H1 (cell line): ENCODE measurements at regions not wholly inside any gene's neighbourhood (a gene's known extent, or its start where the extent isn't known, plus 50 kb on each side); places are given as distances from the start of the nearest gene placed in this dataset.

ENCODE experiments used
- CTCF ChIA-PET: fragments of 300-600 bp; sonication (Branson Sonifier 250); formaldehyde crosslinking; loops from one replicate; lab custom pipeline; 2021; ENCODE audit not compliant: partially characterized antibody; lab: Charles Lee
- POLR2A ChIA-PET: fragments of 300-600 bp; sonication (Branson Sonifier 250); formaldehyde crosslinking; loops from one replicate; lab custom pipeline; 2021; ENCODE audit warnings: inconsistent platforms; ENCODE audit not compliant: partially characterized antibody; lab: Charles Lee
- DNase-seq, 2 experiments: peaks; one replicate each; pipeline versions ENCODE4 v3.0.0 to v3.0.0-alpha.2; 2010 to 2022; ENCODE audit warnings: low spot score in 2 of 2, low read depth in 1 of 2, mixed read lengths in 1 of 2
- FAIRE-seq: peaks from 2 replicates; lab custom pipeline; 2011; peaks lifted over from hg19 to GRCh38; lab: Jason Lieb, UNC
- H2AFZ ChIP-seq: 2 replicates; pipeline ENCODE4 v1.8.1; 2012; ENCODE audit warnings: low read length, inconsistent platforms
- H2AK5ac ChIP-seq: 2 replicates; pipeline ENCODE4 v1.6.1; 2013; ENCODE audit warnings: low read depth, low read length
- H2BK120ac ChIP-seq: replicated peaks from 2 replicates; pipeline ENCODE3; 2013; ENCODE audit warnings: low read depth, low read length, inconsistent platforms
- H2BK12ac ChIP-seq: 2 replicates; pipeline ENCODE4 v1.6.1; 2013; ENCODE audit warnings: low read depth, low read length
- H2BK15ac ChIP-seq: 2 replicates; pipeline ENCODE4 v1.6.1; 2013; ENCODE audit warnings: low read length
- H2BK20ac ChIP-seq: 2 replicates; pipeline ENCODE4 v1.6.1; 2013; ENCODE audit warnings: low read length
- H2BK5ac ChIP-seq: 2 replicates; pipeline ENCODE4 v1.6.1; 2013; ENCODE audit warnings: low read depth, low read length
- H3K14ac ChIP-seq: 2 replicates; pipeline ENCODE4 v1.6.1; 2013; ENCODE audit warnings: inconsistent platforms; ENCODE audit not compliant: insufficient read length
- H3K18ac ChIP-seq: 2 replicates; pipeline ENCODE4 v1.6.1; 2013; ENCODE audit warnings: low read length; ENCODE audit errors: extremely low read depth
- H3K23ac ChIP-seq: 2 replicates; pipeline ENCODE4 v1.6.1; 2013; ENCODE audit warnings: inconsistent platforms; ENCODE audit not compliant: insufficient read length
- H3K23me2 ChIP-seq: 2 replicates; pipeline ENCODE4 v1.6.1; 2013; ENCODE audit warnings: low read depth, low read length
- H3K27ac ChIP-seq: 2 replicates; pipeline ENCODE4 v1.6.1; 2011; ENCODE audit warnings: low read depth, low read length, inconsistent platforms
- H3K27me3 ChIP-seq, 4 experiments: replicated peaks in 1 of 4; 1 replicate in 1 of 4; 2 replicates in 3 of 4; pipeline versions ENCODE4 v1.6.1 to v1.8.1; 2011 to 2013; ENCODE audit warnings: low read length in 3 of 4, mild to moderate bottlenecking in 3 of 4, inconsistent platforms in 2 of 4, mixed read lengths in 2 of 4, moderate library complexity in 1 of 4; ENCODE audit not compliant: control insufficient read depth in 3 of 4, insufficient read depth in 3 of 4; ENCODE audit errors: extremely low read depth in 1 of 4
- H3K36me3 ChIP-seq, 4 experiments: 2 replicates each; pipeline versions ENCODE4 v1.6.1 to v1.8.1; 2011 to 2013; ENCODE audit warnings: mild to moderate bottlenecking in 4 of 4, low read length in 3 of 4, moderate library complexity in 2 of 4, control low read depth in 1 of 4, inconsistent platforms in 1 of 4; ENCODE audit not compliant: insufficient read depth in 4 of 4, control insufficient read depth in 2 of 4
- H3K4ac ChIP-seq: replicated peaks from 2 replicates; pipeline ENCODE3; 2013; ENCODE audit warnings: low read length, low read depth, mixed read lengths, inconsistent platforms; ENCODE audit not compliant: insufficient read length
- H3K4me1 ChIP-seq, 4 experiments: replicated peaks in 1 of 4; 1 replicate in 1 of 4; 2 replicates in 3 of 4; pipeline versions ENCODE4 v1.6.1 to v1.8.1; 2011 to 2013; ENCODE audit warnings: low read length in 3 of 4, inconsistent platforms in 2 of 4, mixed read lengths in 1 of 4; ENCODE audit not compliant: insufficient read depth in 4 of 4, control insufficient read depth in 3 of 4
- H3K4me2 ChIP-seq, 2 experiments: 2 replicates each; pipeline versions ENCODE4 v1.6.1 to v1.8.1; 2011 to 2013; ENCODE audit warnings: low read depth in 2 of 2, low read length in 2 of 2, control low read depth in 1 of 2, inconsistent platforms in 1 of 2, mild to moderate bottlenecking in 1 of 2; ENCODE audit not compliant: insufficient read depth in 1 of 2
- H3K4me3 ChIP-seq, 4 experiments: fragments of 200-600, 300-600 bp in 1 of 4; sonication (generic), shearing (Covaris generic), sonication (Bioruptor Twin) in 1 of 4; 2 replicates each; pipeline versions ENCODE4 v1.5.1 to v1.8.1; 2011 to 2016; ENCODE audit warnings: low read length in 4 of 4, low read depth in 3 of 4, control low read depth in 2 of 4, inconsistent platforms in 2 of 4, mild to moderate bottlenecking in 2 of 4, mixed read lengths in 1 of 4, moderate library complexity in 1 of 4; ENCODE audit not compliant: insufficient read depth in 2 of 4; ENCODE audit errors: extremely low read depth in 1 of 4
- H3K56ac ChIP-seq: replicated peaks from 2 replicates; pipeline ENCODE3; 2013; ENCODE audit warnings: low read depth, mild to moderate bottlenecking, mixed read lengths, low read length, inconsistent platforms; ENCODE audit not compliant: insufficient read length
- H3K79me1 ChIP-seq: 2 replicates; pipeline ENCODE4 v1.6.1; 2013; ENCODE audit warnings: low read depth, low read length, control low read depth
- H3K79me2 ChIP-seq, 2 experiments: 2 replicates each; pipeline versions ENCODE4 v1.6.1 to v1.8.1; 2012 to 2013; ENCODE audit warnings: low read length in 2 of 2, mild to moderate bottlenecking in 2 of 2, inconsistent platforms in 1 of 2; ENCODE audit not compliant: insufficient read depth in 2 of 2, control insufficient read depth in 1 of 2
- H3K9ac ChIP-seq, 4 experiments: replicated peaks in 1 of 4; 1 replicate in 1 of 4; 2 replicates in 3 of 4; pipeline versions ENCODE4 v1.6.1 to v1.8.1; 2011 to 2013; ENCODE audit warnings: low read depth in 3 of 4, low read length in 3 of 4, control low read depth in 2 of 4, mild to moderate bottlenecking in 2 of 4, moderate library complexity in 2 of 4, inconsistent platforms in 1 of 4; ENCODE audit errors: extremely low read depth in 1 of 4
- H3K9me3 ChIP-seq, 2 experiments: 2 replicates each; pipeline versions ENCODE4 v1.6.1 to v1.8.1; 2012 to 2013; ENCODE audit warnings: mild to moderate bottlenecking in 2 of 2, moderate library complexity in 2 of 2, control low read depth in 1 of 2, inconsistent platforms in 1 of 2, low read depth in 1 of 2, low read length in 1 of 2, mixed read lengths in 1 of 2; ENCODE audit not compliant: insufficient read depth in 2 of 2
- H4K20me1 ChIP-seq, 2 experiments: replicated peaks in 1 of 2; 2 replicates each; pipeline versions ENCODE3 to v1.8.1; 2011 to 2013; ENCODE audit warnings: inconsistent platforms in 2 of 2, low read length in 2 of 2, mild to moderate bottlenecking in 1 of 2; ENCODE audit not compliant: insufficient read depth in 2 of 2, control insufficient read depth in 1 of 2
- H4K5ac ChIP-seq: 2 replicates; pipeline ENCODE4 v1.6.1; 2013; ENCODE audit warnings: low read length, low read depth, mixed read lengths, inconsistent platforms; ENCODE audit not compliant: insufficient read length
- H4K8ac ChIP-seq: 2 replicates; pipeline ENCODE4 v1.8.0; 2013; ENCODE audit warnings: mild to moderate bottlenecking, moderate library complexity, low read length, inconsistent platforms; ENCODE audit not compliant: insufficient read depth; ENCODE audit errors: extremely low read depth
- H4K91ac ChIP-seq: replicated peaks from 2 replicates; pipeline ENCODE3; 2013; ENCODE audit warnings: low read length, mixed read lengths, inconsistent platforms; ENCODE audit not compliant: insufficient read length
- CBX5 ChIP-seq: fragments of 300-800, 300-1000 bp; sonication (generic); IDR thresholded peaks from 2 replicates; pipeline ENCODE4 v1.7.1; 2016; ENCODE audit warnings: antibody characterized with exemption, low read length, low read depth
- CREB1 ChIP-seq: IDR thresholded peaks from 2 replicates; pipeline ENCODE4 v1.6.1; 2012; ENCODE audit warnings: inconsistent platforms
- GTF2F1 ChIP-seq: IDR thresholded peaks from 2 replicates; pipeline ENCODE4 v1.6.1; 2012; ENCODE audit warnings: low read depth, low read length, improper control_type of control experiment, borderline replicate concordance
- JUND ChIP-seq: IDR thresholded peaks from 2 replicates; pipeline ENCODE4 v1.6.1; 2011; ENCODE audit warnings: mild to moderate bottlenecking, improper control_type of control experiment, low read length
- TEAD4 ChIP-seq: IDR thresholded peaks from 2 replicates; pipeline ENCODE4 v1.6.1; 2012; ENCODE audit warnings: low read depth, low read length, inconsistent platforms, mixed read lengths
- WGBS, 2 experiments: shearing (Covaris generic) in 1 of 2; methylation state at CpG; one replicate each; pipeline versions ENCODE4 v1.1.6 to v1.1.7; 2013 to 2015; ENCODE audit warnings: low lambda C conversion rate in 2 of 2, mixed read lengths in 2 of 2, inconsistent platforms in 1 of 2, low coverage in 1 of 2, missing lambda C conversion rate in 1 of 2; ENCODE audit not compliant: insufficient replicate concordance in 2 of 2, insufficient coverage in 1 of 2, insufficient read length in 1 of 2; ENCODE audit errors: extremely low coverage in 1 of 2, missing lambda C conversion rate in 1 of 2; 5-methylcytosine and 5-hydroxymethylcytosine counted together

DNA sequence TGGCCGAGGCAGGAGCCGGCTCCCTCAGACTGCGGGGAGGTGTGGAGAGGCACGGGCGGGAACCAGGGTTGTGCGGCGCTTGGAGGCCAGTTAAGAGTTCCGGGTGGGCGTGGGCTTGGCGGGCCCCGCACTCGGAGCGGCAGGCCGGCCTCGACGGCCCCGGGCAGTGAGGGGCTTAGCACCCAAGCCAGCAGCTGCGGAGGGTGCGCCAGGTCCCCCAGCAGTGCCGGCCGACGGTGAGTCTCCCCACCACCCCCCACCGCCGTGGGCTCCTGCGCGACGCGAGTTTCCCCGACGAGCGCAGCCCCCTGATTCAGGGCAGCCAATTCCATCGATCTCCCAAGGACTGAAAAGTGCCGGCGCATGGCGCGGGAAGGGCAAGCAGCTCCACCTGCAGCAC, 605.4 kb upstream of the SLC35B3 start:
- no peak overlapping the region for H3K4me2 ChIP-seq
- no peak for FAIRE-seq

More for the DNA sequence above, 605.4 kb upstream of the SLC35B3 start:
- WGBS, 2 experiments, result 93% methylated on average over 13 of the region's 36 CpGs; no CpG with 5 or more reads in 1 of the 2 experiments
- POLR2A ChIA-PET, result no interaction called here
- no peak for DNase-seq
- H4K20me1 ChIP-seq, result no peaks in the 10 kb centered on the region
- no peak overlapping the region for H3K18ac ChIP-seq
- CTCF ChIA-PET, result interaction anchor here (0.6 to 1.2 kb wide), 2 partner anchors 15 to 19 kb away, joined by 3 read pairs; no protein-coding TSS in a partner anchor
- no peak overlapping the region for H3K4ac ChIP-seq
- H2BK12ac ChIP-seq, result no peak overlapping the region
- no peak overlapping the region for H3K14ac ChIP-seq
- peaks cover 0 to 7% of the 10 kb centered on the region in 2 experiments; a peak in 1 of 4 replicates for H3K9me3 ChIP-seq
- H3K56ac ChIP-seq, result no peak overlapping the region
- no peak overlapping the region for H2AFZ ChIP-seq
- no peak overlapping the region for H3K27ac ChIP-seq
- H3K79me1 ChIP-seq, result no peaks in the 10 kb centered on the region
- H2BK15ac ChIP-seq, result no peak overlapping the region
- no peak overlapping the region for H4K5ac ChIP-seq
- no peak overlapping the region for H2BK120ac ChIP-seq
- no peak overlapping the region for H2BK5ac ChIP-seq
- H4K91ac ChIP-seq, result no peak overlapping the region
- no peak overlapping the region for H3K9ac ChIP-seq
- no peak overlapping the region for H3K4me3 ChIP-seq
- no peak overlapping the region for H3K23ac ChIP-seq
- H3K23me2 ChIP-seq, result no peaks in the 10 kb centered on the region
- H3K79me2 ChIP-seq, result no peaks in the 10 kb centered on the region
- H4K8ac ChIP-seq, result no peak overlapping the region
- H3K4me1 ChIP-seq, result no peaks in the 10 kb centered on the region
- no peaks in the 10 kb centered on the region for H3K36me3 ChIP-seq
- no peak overlapping the region for H2BK20ac ChIP-seq
- no peak for TF ChIP-seq TEAD4
- no peak for TF ChIP-seq CREB1
- TF ChIP-seq JUND, result no peak
- no peak for TF ChIP-seq GTF2F1
- TF ChIP-seq CBX5, result no peak
- no peak overlapping the region for H2AK5ac ChIP-seq
- no peaks in the 10 kb centered on the region for H3K27me3 ChIP-seq
